Hepatocyte (in vitro differentiated cells): ENCODE measurements at regions not wholly inside any gene's neighbourhood (a gene's known extent, or its start where the extent isn't known, plus 50 kb on each side); places are given as distances from the start of the nearest gene placed in this dataset.

Experiments
- DNase-seq: peaks from one replicate; pipeline ENCODE4 v3.0.0-alpha.2; 2016; ENCODE audit warnings: low spot score
- H2AFZ ChIP-seq: fragments of 200-600 bp; sonication (generic); 2 replicates; pipeline ENCODE4 v1.6.0; 2016; ENCODE audit warnings: antibody characterized with exemption, mild to moderate bottlenecking
- H3K27ac ChIP-seq: fragments of 200-600 bp; sonication (generic); 2 replicates; pipeline ENCODE4 v1.5.1; 2016; ENCODE audit warnings: mild to moderate bottlenecking
- H3K27me3 ChIP-seq: fragments of 200-600 bp; sonication (generic); 2 replicates; pipeline ENCODE4 v1.6.1; 2016
- H3K36me3 ChIP-seq: fragments of 200-600 bp; sonication (generic); replicated peaks from 2 replicates; pipeline ENCODE4 v1.5.1; 2016; ENCODE audit warnings: low read depth; ENCODE audit not compliant: insufficient read depth
- H3K4me1 ChIP-seq: fragments of 200-600 bp; sonication (generic); 2 replicates; pipeline ENCODE4 v1.5.1; 2016; ENCODE audit warnings: mild to moderate bottlenecking, moderate library complexity; ENCODE audit not compliant: insufficient read depth
- H3K4me2 ChIP-seq: fragments of 200-600 bp; sonication (generic); 2 replicates; pipeline ENCODE4 v1.6.0; 2016
- H3K4me3 ChIP-seq: fragments of 200-600 bp; sonication (generic); 2 replicates; pipeline ENCODE4 v1.5.1; 2016; ENCODE audit warnings: mild to moderate bottlenecking
- H3K79me2 ChIP-seq: fragments of 200-600 bp; sonication (generic); 2 replicates; pipeline ENCODE4 v1.6.0; 2017; ENCODE audit warnings: mild to moderate bottlenecking
- H3K9me2 ChIP-seq: fragments of 200-600 bp; sonication (generic); replicated peaks from 2 replicates; pipeline ENCODE4 v1.6.0; 2017; ENCODE audit warnings: mild to moderate bottlenecking; ENCODE audit not compliant: insufficient read depth
- H3K9me3 ChIP-seq: fragments of 200-600 bp; sonication (generic); 2 replicates; pipeline ENCODE4 v1.5.1; 2016; ENCODE audit warnings: low read depth, mild to moderate bottlenecking
- H4K20me1 ChIP-seq: fragments of 200-600 bp; sonication (generic); 2 replicates; pipeline ENCODE4 v1.6.0; 2016; ENCODE audit warnings: mild to moderate bottlenecking; ENCODE audit not compliant: insufficient read depth, poor library complexity, severe bottlenecking
- CTCF ChIP-seq: fragments of 200-600 bp; sonication (generic); IDR thresholded peaks from 2 replicates; pipeline ENCODE4 v1.5.1; 2016; ENCODE audit warnings: antibody characterized with exemption, mild to moderate bottlenecking; ENCODE audit not compliant: poor library complexity
- EZH2 ChIP-seq: fragments of 200-600 bp; sonication (generic); IDR thresholded peaks from 2 replicates; pipeline ENCODE4 v1.6.1; 2016; ENCODE audit warnings: antibody characterized with exemption, mild to moderate bottlenecking, borderline replicate concordance
- EZH2phosphoT487 ChIP-seq: fragments of 200-600 bp; sonication (generic); IDR thresholded peaks from one replicate; pipeline ENCODE4 v1.6.1; 2018; ENCODE audit warnings: antibody characterized with exemption, mild to moderate bottlenecking, low read depth, moderate library complexity; ENCODE audit not compliant: unreplicated experiment, severe bottlenecking
- WGBS: methylation state at CpG from one replicate; pipeline ENCODE4 v1.1.6; 2016; ENCODE audit warnings: low lambda C conversion rate; ENCODE audit errors: missing lambda C conversion rate; 5-methylcytosine and 5-hydroxymethylcytosine counted together

GRCh38 chr15:88398011-88398410, 69.2 kb downstream of the MRPL46 start:
- no peak overlapping the region for H3K27ac ChIP-seq
- H3K4me2 ChIP-seq, result no peak overlapping the region
- H2AFZ ChIP-seq, result no peak overlapping the region
- WGBS, result 95% methylated on average over 1 of the region's 1 CpG
- H3K36me3 ChIP-seq, result no peaks in the 10 kb centered on the region
- no peak overlapping the region for H3K4me3 ChIP-seq
- H3K9me2 ChIP-seq, result no peaks in the 10 kb centered on the region
- no peaks in the 10 kb centered on the region for H3K79me2 ChIP-seq
- peaks cover 28% of the 10 kb centered on the region for H3K4me1 ChIP-seq
- no peak for DNase-seq
- H4K20me1 ChIP-seq, result no peaks in the 10 kb centered on the region
- no peaks in the 10 kb centered on the region for H3K27me3 ChIP-seq
- no peak for TF ChIP-seq EZH2phosphoT487
- TF ChIP-seq EZH2, result no peak
- no peak for TF ChIP-seq CTCF
- no peaks in the 10 kb centered on the region for H3K9me3 ChIP-seq

DNA sequence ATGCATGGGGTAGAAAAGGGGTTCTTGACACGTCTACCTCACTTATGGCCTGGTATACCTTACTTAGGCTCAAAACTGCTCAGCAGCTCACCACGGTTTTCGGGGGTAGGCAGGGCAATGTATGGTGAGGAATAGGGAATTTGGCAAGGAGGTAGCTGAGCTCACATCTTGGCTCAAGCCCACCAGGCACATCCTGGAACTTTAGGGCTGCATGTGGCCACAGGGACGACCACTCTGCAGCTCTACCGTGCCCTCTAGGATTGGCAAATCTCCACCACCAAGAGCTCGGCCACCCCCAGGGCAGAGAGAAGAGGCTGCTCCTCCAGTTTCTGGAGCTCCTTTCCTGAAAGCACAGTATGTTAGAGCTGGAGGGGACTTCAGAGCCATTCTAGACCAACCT, 69.7 kb downstream of the MRPL46 start:
- Histone ChIP-seq H3K9me2 (no peaks in the 10 kb centered on the region), H3K27ac (no peak overlapping the region), H3K4me2 (no peak overlapping the region), H3K4me1 (peaks cover 26% of the 10 kb centered on the region), H3K4me3 (no peak overlapping the region), H3K36me3 (no peaks in the 10 kb centered on the region), H2AFZ (no peak overlapping the region), H3K79me2 (no peaks in the 10 kb centered on the region), H3K9me3 (no peaks in the 10 kb centered on the region), H3K27me3 (no peaks in the 10 kb centered on the region), H4K20me1 (no peaks in the 10 kb centered on the region)
- TF ChIP-seq EZH2 (no peak), CTCF (no peak), EZH2phosphoT487 (no peak)
- WGBS, result 93% methylated on average over 6 of the region's 6 CpGs
- DNase-seq, result no peak

DNA sequence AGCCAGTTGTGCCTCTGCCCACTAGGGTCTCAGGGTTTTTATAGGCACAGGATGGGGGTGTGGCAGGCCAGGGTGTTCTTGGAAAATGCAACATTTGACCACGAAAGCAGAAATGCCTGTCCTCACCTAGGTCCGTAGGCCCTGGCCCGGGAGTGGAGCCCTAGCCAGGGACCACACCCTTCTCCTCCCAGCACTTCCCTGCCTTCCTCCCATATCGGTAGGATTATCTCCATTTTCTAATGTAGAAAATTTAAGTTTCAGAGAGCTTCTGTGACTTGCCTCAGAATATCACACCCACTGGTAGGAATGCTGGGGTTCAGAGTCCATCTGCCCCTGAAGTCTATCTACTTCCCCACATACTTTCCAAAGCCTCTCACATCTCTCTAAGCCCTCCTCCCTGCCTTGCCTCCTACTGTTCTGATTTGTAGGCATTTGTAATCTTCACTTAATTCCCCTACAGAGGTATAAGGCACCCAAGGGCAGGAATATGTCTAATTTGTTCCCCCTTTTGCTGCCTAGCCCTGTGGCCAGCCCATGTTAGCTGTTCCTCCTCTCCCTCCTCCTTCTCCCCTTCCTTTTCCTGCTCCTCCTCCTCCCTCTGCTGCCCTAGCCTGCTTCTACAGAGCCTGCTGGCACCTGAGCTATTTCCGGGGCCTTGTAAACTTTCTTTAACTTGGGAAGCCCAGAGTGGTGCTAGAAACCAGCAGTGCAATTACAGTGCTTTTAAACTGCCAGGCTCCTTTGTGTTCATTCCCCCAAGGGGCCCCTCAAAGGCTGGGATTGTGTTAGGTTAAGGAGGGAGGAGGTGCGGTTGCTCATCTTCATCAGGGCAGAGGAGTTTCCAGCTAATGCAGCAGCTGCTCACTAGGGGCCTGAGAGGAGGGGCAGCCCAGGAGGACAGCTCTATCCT, 71.1 kb downstream of the MRPL46 start:
- Histone ChIP-seq H4K20me1 (no peaks in the 10 kb centered on the region), H3K4me3 (no peak overlapping the region), H3K79me2 (no peaks in the 10 kb centered on the region), H3K36me3 (no peaks in the 10 kb centered on the region), H3K27ac (peak overlapping the region; percentile 85), H3K4me2 (peak overlapping the region; percentile 14), H2AFZ (no peak overlapping the region), H3K27me3 (no peaks in the 10 kb centered on the region), H3K4me1 (peaks cover 15% of the 10 kb centered on the region), H3K9me3 (no peaks in the 10 kb centered on the region), H3K9me2 (no peaks in the 10 kb centered on the region)
- 48% methylated on average over 6 of the region's 6 CpGs for WGBS
- DNase-seq, result peak; percentile 35
- no peak for TF ChIP-seq EZH2
- no peak for TF ChIP-seq EZH2phosphoT487
- no peak for TF ChIP-seq CTCF
